WTC11 (cell line): ENCODE measurements at regions not wholly inside any gene's neighbourhood (a gene's known extent, or its start where the extent isn't known, plus 50 kb on each side); places are given as distances from the start of the nearest gene placed in this dataset.

Source experiments
- ATAC-seq: fragments of 200-7000 bp; cut with Tn5 transposase; 2 replicates; pipeline ENCODE4 v1.10.0; 2021; ENCODE audit warnings: mild to moderate bottlenecking, moderate library complexity
- CTCF ChIA-PET: fragments of 300-600 bp; sonication (Branson Sonifier 250); formaldehyde crosslinking; loops from one replicate; lab custom pipeline; 2021; ENCODE audit warnings: antibody characterized with exemption; lab: Charles Lee
- POLR2A ChIA-PET: fragments of 350-600 bp; sonication (Branson Sonifier 250); formaldehyde crosslinking; loops from one replicate; lab custom pipeline; 2021; ENCODE audit warnings: antibody characterized with exemption; lab: Charles Lee
- DNase-seq: peaks from one replicate; pipeline ENCODE4 v3.0.0; 2021; ENCODE audit warnings: low spot score
- H3K27ac Mint-ChIP-seq: 2 replicates; pipeline ENCODE4 v1.8.0; 2021; ENCODE audit warnings: mixed read lengths
- H3K27me3 Mint-ChIP-seq: 2 replicates; pipeline ENCODE4 v1.8.0; 2021; ENCODE audit warnings: low read depth, mild to moderate bottlenecking, moderate library complexity, mixed read lengths
- H3K36me3 Mint-ChIP-seq: 2 replicates; pipeline ENCODE4 v1.8.0; 2021; ENCODE audit warnings: mixed read lengths
- H3K4me1 Mint-ChIP-seq: 2 replicates; pipeline ENCODE4 v1.8.0; 2022; ENCODE audit warnings: mixed read lengths
- H3K4me3 Mint-ChIP-seq: 2 replicates; pipeline ENCODE4 v1.8.0; 2021; ENCODE audit warnings: mild to moderate bottlenecking, moderate library complexity, mixed read lengths
- H3K9me3 Mint-ChIP-seq: 2 replicates; pipeline ENCODE4 v1.8.0; 2021; ENCODE audit warnings: mixed read lengths
- AR ChIP-seq: fragments of 250-450 bp; sonication (Bioruptor Pico); IDR thresholded peaks from 2 replicates; pipeline ENCODE4 v1.9.0; 2021; ENCODE audit warnings: mild to moderate bottlenecking
- ESRRA ChIP-seq: sonication (generic); formaldehyde crosslinking; IDR thresholded peaks from 2 replicates; pipeline ENCODE4 v1.8.1; 2022; ENCODE audit warnings: mild to moderate bottlenecking, missing genetic modification reagents, borderline replicate concordance
- FOXP1 ChIP-seq: sonication (generic); formaldehyde crosslinking; IDR thresholded peaks from 2 replicates; pipeline ENCODE4 v1.8.0; 2022; ENCODE audit warnings: missing genetic modification reagents, mild to moderate bottlenecking, moderate library complexity, borderline replicate concordance
- GABPB1 ChIP-seq: sonication (generic); formaldehyde crosslinking; IDR thresholded peaks from 2 replicates; pipeline ENCODE4 v1.8.1; 2023; ENCODE audit warnings: mild to moderate bottlenecking, missing genetic modification reagents
- GRHL2 ChIP-seq: fragments of 250-450 bp; sonication (Bioruptor Pico); IDR thresholded peaks from 2 replicates; pipeline ENCODE4 v1.8.0; 2022; ENCODE audit warnings: mild to moderate bottlenecking, moderate library complexity; ENCODE audit not compliant: insufficient replicate concordance, severe bottlenecking
- MLX ChIP-seq: sonication (generic); formaldehyde crosslinking; IDR thresholded peaks from 2 replicates; pipeline ENCODE4 v1.8.1; 2023; ENCODE audit warnings: mild to moderate bottlenecking, missing genetic modification reagents, moderate library complexity
- NR1H2 ChIP-seq: sonication (generic); formaldehyde crosslinking; IDR thresholded peaks from 2 replicates; pipeline ENCODE4 v1.9.0; 2021; ENCODE audit warnings: mild to moderate bottlenecking, moderate library complexity, missing genetic modification reagents
- SP1 ChIP-seq: sonication (generic); formaldehyde crosslinking; conservative IDR thresholded peaks from 2 replicates; pipeline ENCODE4 v1.8.1; 2022; ENCODE audit warnings: missing genetic modification reagents
- ZNF232 ChIP-seq: sonication (generic); formaldehyde crosslinking; IDR thresholded peaks from 2 replicates; pipeline ENCODE4 v1.8.0; 2022; ENCODE audit warnings: mild to moderate bottlenecking, missing genetic modification reagents
- ZNF532 ChIP-seq: fragments of 250-450 bp; sonication (Bioruptor Pico); IDR thresholded peaks from 2 replicates; pipeline ENCODE4 v1.9.0; 2021; ENCODE audit warnings: mild to moderate bottlenecking, borderline replicate concordance
- TF ChIP-seq, protein P1 (sequence below): sonication (generic); formaldehyde crosslinking; IDR thresholded peaks from 2 replicates; pipeline ENCODE4 v1.8.1; 2023; ENCODE audit warnings: mild to moderate bottlenecking, missing genetic modification reagents, borderline replicate concordance
- TF ChIP-seq, protein P2 (sequence below): sonication (generic); formaldehyde crosslinking; IDR thresholded peaks from 2 replicates; pipeline ENCODE4 v1.8.1; 2022; ENCODE audit warnings: mild to moderate bottlenecking, missing genetic modification reagents, moderate library complexity, borderline replicate concordance
- TF ChIP-seq, protein P3 (sequence below): sonication (generic); formaldehyde crosslinking; IDR thresholded peaks from 2 replicates; pipeline ENCODE4 v1.8.0; 2023; ENCODE audit warnings: missing genetic modification reagents

- TF ChIP-seq, protein P1, sequence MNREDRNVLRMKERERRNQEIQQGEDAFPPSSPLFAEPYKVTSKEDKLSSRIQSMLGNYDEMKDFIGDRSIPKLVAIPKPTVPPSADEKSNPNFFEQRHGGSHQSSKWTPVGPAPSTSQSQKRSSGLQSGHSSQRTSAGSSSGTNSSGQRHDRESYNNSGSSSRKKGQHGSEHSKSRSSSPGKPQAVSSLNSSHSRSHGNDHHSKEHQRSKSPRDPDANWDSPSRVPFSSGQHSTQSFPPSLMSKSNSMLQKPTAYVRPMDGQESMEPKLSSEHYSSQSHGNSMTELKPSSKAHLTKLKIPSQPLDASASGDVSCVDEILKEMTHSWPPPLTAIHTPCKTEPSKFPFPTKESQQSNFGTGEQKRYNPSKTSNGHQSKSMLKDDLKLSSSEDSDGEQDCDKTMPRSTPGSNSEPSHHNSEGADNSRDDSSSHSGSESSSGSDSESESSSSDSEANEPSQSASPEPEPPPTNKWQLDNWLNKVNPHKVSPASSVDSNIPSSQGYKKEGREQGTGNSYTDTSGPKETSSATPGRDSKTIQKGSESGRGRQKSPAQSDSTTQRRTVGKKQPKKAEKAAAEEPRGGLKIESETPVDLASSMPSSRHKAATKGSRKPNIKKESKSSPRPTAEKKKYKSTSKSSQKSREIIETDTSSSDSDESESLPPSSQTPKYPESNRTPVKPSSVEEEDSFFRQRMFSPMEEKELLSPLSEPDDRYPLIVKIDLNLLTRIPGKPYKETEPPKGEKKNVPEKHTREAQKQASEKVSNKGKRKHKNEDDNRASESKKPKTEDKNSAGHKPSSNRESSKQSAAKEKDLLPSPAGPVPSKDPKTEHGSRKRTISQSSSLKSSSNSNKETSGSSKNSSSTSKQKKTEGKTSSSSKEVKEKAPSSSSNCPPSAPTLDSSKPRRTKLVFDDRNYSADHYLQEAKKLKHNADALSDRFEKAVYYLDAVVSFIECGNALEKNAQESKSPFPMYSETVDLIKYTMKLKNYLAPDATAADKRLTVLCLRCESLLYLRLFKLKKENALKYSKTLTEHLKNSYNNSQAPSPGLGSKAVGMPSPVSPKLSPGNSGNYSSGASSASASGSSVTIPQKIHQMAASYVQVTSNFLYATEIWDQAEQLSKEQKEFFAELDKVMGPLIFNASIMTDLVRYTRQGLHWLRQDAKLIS (CRISPR knock-in tag) = no peak
- TF ChIP-seq GRHL2 (no peak), ZNF532 (CRISPR knock-in tag) (no peak), GABPB1 (CRISPR knock-in tag) (no peak)
- TF ChIP-seq, protein P2, sequence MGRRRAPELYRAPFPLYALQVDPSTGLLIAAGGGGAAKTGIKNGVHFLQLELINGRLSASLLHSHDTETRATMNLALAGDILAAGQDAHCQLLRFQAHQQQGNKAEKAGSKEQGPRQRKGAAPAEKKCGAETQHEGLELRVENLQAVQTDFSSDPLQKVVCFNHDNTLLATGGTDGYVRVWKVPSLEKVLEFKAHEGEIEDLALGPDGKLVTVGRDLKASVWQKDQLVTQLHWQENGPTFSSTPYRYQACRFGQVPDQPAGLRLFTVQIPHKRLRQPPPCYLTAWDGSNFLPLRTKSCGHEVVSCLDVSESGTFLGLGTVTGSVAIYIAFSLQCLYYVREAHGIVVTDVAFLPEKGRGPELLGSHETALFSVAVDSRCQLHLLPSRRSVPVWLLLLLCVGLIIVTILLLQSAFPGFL (CRISPR knock-in tag) = no peak
- TF ChIP-seq, protein P3, sequence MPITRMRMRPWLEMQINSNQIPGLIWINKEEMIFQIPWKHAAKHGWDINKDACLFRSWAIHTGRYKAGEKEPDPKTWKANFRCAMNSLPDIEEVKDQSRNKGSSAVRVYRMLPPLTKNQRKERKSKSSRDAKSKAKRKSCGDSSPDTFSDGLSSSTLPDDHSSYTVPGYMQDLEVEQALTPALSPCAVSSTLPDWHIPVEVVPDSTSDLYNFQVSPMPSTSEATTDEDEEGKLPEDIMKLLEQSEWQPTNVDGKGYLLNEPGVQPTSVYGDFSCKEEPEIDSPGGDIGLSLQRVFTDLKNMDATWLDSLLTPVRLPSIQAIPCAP (CRISPR knock-in tag) = no peak
Observed at GRCh38 chr21:16419188-16419921, 689.6 kb downstream of the USP25 start (continued).

- no peaks in the 10 kb centered on the region for H3K27me3 Mint-ChIP-seq
- no peak for ATAC-seq
- H3K27ac Mint-ChIP-seq = no peak overlapping the region
- no peak for TF ChIP-seq MLX (CRISPR knock-in tag)
- TF ChIP-seq ZNF232 (CRISPR knock-in tag) = no peak
- TF ChIP-seq, protein P3 (CRISPR knock-in tag) = no peak
- TF ChIP-seq SP1 (CRISPR knock-in tag) = no peak
- no peak for TF ChIP-seq ESRRA
- TF ChIP-seq FOXP1 (CRISPR knock-in tag) = no peak
- TF ChIP-seq AR = no peak
- TF ChIP-seq NR1H2 (CRISPR knock-in tag) = no peak
- TF ChIP-seq ZNF532 (CRISPR knock-in tag) = no peak
Observed at GRCh38 chr21:16420031-16420724, 690.4 kb downstream of the USP25 start.

More at GRCh38 chr21:16420031-16420724, 690.4 kb downstream of the USP25 start:
- DNase-seq = no peak
- H3K9me3 Mint-ChIP-seq = no peaks in the 10 kb centered on the region
- H3K4me1 Mint-ChIP-seq = peaks cover 26% of the 10 kb centered on the region
- CTCF ChIA-PET = no interaction called here
- H3K4me3 Mint-ChIP-seq = no peak overlapping the region
- no peaks in the 10 kb centered on the region for H3K36me3 Mint-ChIP-seq
- POLR2A ChIA-PET = no interaction called here
